B cell (primary cell): ENCODE measurements at regions not wholly inside any gene's neighbourhood (a gene's known extent, or its start where the extent isn't known, plus 50 kb on each side); places are given as distances from the start of the nearest gene placed in this dataset.
"Not testable (repeated sequence)": the region's sequence is repeated elsewhere in the genome, so short reads cannot be mapped to it uniquely, and the experiment has no call there.

Source experiments
- ATAC-seq: fragments of 200-7000 bp; cut with Tn5 transposase; one replicate; pipeline ENCODE4 v1.10.0; 2021; ENCODE audit warnings: low read depth, mild to moderate bottlenecking, moderate number of reproducible peaks, moderate library complexity
- CTCF ChIA-PET: fragments of 350-600 bp; sonication (Branson Sonifier 250); formaldehyde crosslinking; loops from one replicate; lab custom pipeline; 2021; ENCODE audit warnings: antibody characterized with exemption, inconsistent platforms; lab: Charles Lee
- POLR2A ChIA-PET: fragments of 350-600 bp; sonication (Branson Sonifier 250); formaldehyde crosslinking; loops from one replicate; lab custom pipeline; 2021; ENCODE audit warnings: antibody characterized with exemption; lab: Charles Lee
- DNase-seq: peaks from one replicate; pipeline ENCODE4 v3.0.0; 2013
- H2AFZ ChIP-seq: 2 replicates; pipeline ENCODE4 v1.6.1; 2012; ENCODE audit warnings: mild to moderate bottlenecking, low read depth, low read length; ENCODE audit not compliant: insufficient read depth, poor library complexity, severe bottlenecking
- H3K27ac ChIP-seq, 2 donors: 1 replicate in 1 of 2; 2 replicates in 1 of 2; pipeline ENCODE4 v1.5.1; 2012 to 2013; ENCODE audit warnings: low read length in 2 of 2, mild to moderate bottlenecking in 2 of 2, moderate library complexity in 1 of 2
- H3K27me3 ChIP-seq, 4 experiments: fragments of 200-600 bp in 1 of 4; sonication (generic) in 1 of 4; replicated peaks in 1 of 4; 1 replicate in 2 of 4; 2 replicates in 2 of 4; pipeline versions ENCODE4 v1.6.1 to v1.7.0; 2013 to 2016; ENCODE audit warnings: low read length in 3 of 4, mild to moderate bottlenecking in 2 of 4, mixed read lengths in 1 of 4, moderate library complexity in 1 of 4; ENCODE audit not compliant: insufficient read depth in 4 of 4, control insufficient read depth in 3 of 4; ENCODE audit errors: control extremely low read depth in 1 of 4
- H3K36me3 ChIP-seq, 2 experiments: replicated peaks in 1 of 2; 1 replicate in 1 of 2; 2 replicates in 1 of 2; pipeline versions ENCODE4 v1.6.1 to v1.7.1; 2013; ENCODE audit warnings: low read length in 1 of 2; ENCODE audit not compliant: insufficient read depth in 2 of 2, control insufficient read depth in 1 of 2; ENCODE audit errors: control extremely low read depth in 1 of 2, extremely low read depth in 1 of 2
- H3K4me1 ChIP-seq, 2 donors: fragments of 200-600 bp in 1 of 2; sonication (generic) in 1 of 2; 1 replicate in 1 of 2; 2 replicates in 1 of 2; pipeline versions ENCODE4 v1.5.1 to v1.6.1; 2013 to 2017; ENCODE audit warnings: low read length in 2 of 2; ENCODE audit not compliant: control insufficient read depth in 2 of 2, insufficient read depth in 2 of 2
- H3K4me2 ChIP-seq: replicated peaks from 2 replicates; pipeline ENCODE3; 2012; ENCODE audit warnings: mild to moderate bottlenecking, low read depth, low read length; ENCODE audit not compliant: poor library complexity, severe bottlenecking
- H3K4me3 ChIP-seq, 5 experiments: fragments of 200-600 bp in 1 of 5; sonication (generic) in 1 of 5; 1 replicate in 3 of 5; 2 replicates in 2 of 5; pipeline versions ENCODE4 v1.5.1 to v1.7.0; 2011 to 2016; ENCODE audit warnings: low read length in 4 of 5, mild to moderate bottlenecking in 4 of 5, low read depth in 2 of 5, control low read depth in 1 of 5, moderate library complexity in 1 of 5; ENCODE audit not compliant: insufficient read depth in 1 of 5; ENCODE audit errors: control extremely low read depth in 1 of 5, extremely low read depth in 1 of 5
- H3K79me2 ChIP-seq: fragments of 200-600 bp; sonication (generic); one replicate; pipeline ENCODE4 v1.6.0; 2016; ENCODE audit warnings: low read length; ENCODE audit not compliant: control insufficient read depth, insufficient read depth
- H3K9ac ChIP-seq: fragments of 200-600 bp; sonication (generic); 2 replicates; pipeline ENCODE4 v1.6.1; 2017; ENCODE audit warnings: mild to moderate bottlenecking, low read length, moderate library complexity
- H3K9me3 ChIP-seq, 3 donors: one replicate each; pipeline versions ENCODE4 v1.6.1 to v1.7.1; 2013; ENCODE audit warnings: low read length in 2 of 3; ENCODE audit not compliant: control insufficient read depth in 2 of 3, insufficient read depth in 1 of 3; ENCODE audit errors: control extremely low read depth in 1 of 3
- H4K20me1 ChIP-seq: 2 replicates; pipeline ENCODE4 v1.6.0; 2012; ENCODE audit warnings: mild to moderate bottlenecking, low read length; ENCODE audit not compliant: insufficient read depth, control insufficient read depth, poor library complexity, severe bottlenecking
- H3K27ac Mint-ChIP-seq: one replicate; pipeline ENCODE4 v1.8.0; 2021; ENCODE audit warnings: mixed read lengths
- H3K27me3 Mint-ChIP-seq: one replicate; pipeline ENCODE4 v1.8.0; 2021; ENCODE audit warnings: mixed read lengths
- H3K4me1 Mint-ChIP-seq: one replicate; pipeline ENCODE4 v1.8.0; 2021; ENCODE audit warnings: mixed read lengths
- H3K4me3 Mint-ChIP-seq: one replicate; pipeline ENCODE4 v1.8.0; 2021; ENCODE audit warnings: mixed read lengths
- H3K9me3 Mint-ChIP-seq: one replicate; pipeline ENCODE4 v1.8.0; 2022; ENCODE audit warnings: mixed read lengths; ENCODE audit not compliant: insufficient read depth
- EZH2 ChIP-seq: IDR thresholded peaks from 2 replicates; pipeline ENCODE4 v1.6.1; 2012; ENCODE audit warnings: borderline replicate concordance, low read depth, mild to moderate bottlenecking, moderate library complexity, low read length; ENCODE audit not compliant: insufficient read depth, poor library complexity, severe bottlenecking
- WGBS: methylation state at CpG from one replicate; pipeline ENCODE4 v1.1.5; 2013; ENCODE audit warnings: missing lambda C conversion rate; ENCODE audit not compliant: insufficient coverage; 5-methylcytosine and 5-hydroxymethylcytosine counted together
- intact Hi-C: fragments of 100-400 bp; cut with micrococcal nuclease; formaldehyde crosslinking; loops from one replicate; pipeline ENCODE4 v1.10.0; 2022
- TF ChIP-seq, protein P1 (sequence below): fragments of 200-600 bp; IDR thresholded peaks from one replicate; pipeline ENCODE4 v1.8.0; 2022; ENCODE audit warnings: antibody characterized with exemption, mild to moderate bottlenecking

GRCh38 chr10:9390516-9390915 is 1336.0 kb downstream of the GATA3 start:
- POLR2A ChIA-PET, result no interaction called here
- Histone ChIP-seq H3K9ac (no peak overlapping the region), H3K79me2 (no peaks in the 10 kb centered on the region), H3K27ac (no peak overlapping the region), H3K4me2 (no peak overlapping the region), H2AFZ (no peak overlapping the region), H3K36me3 (no peaks in the 10 kb centered on the region), H3K4me1 (no peaks in the 10 kb centered on the region), H3K27me3 (no peaks in the 10 kb centered on the region), H4K20me1 (no peaks in the 10 kb centered on the region), H3K9me3 (no peaks in the 10 kb centered on the region), H3K4me3 (no peak overlapping the region)
- intact Hi-C loops, result no loop called here
- H3K9me3 Mint-ChIP-seq, result no peaks in the 10 kb centered on the region
- H3K27me3 Mint-ChIP-seq, result no peaks in the 10 kb centered on the region
- no CpG with 5 or more reads among the region's 3 CpGs for WGBS
- no peak overlapping the region for H3K4me3 Mint-ChIP-seq
- CTCF ChIA-PET, result no interaction called here
- TF ChIP-seq, protein P1, sequence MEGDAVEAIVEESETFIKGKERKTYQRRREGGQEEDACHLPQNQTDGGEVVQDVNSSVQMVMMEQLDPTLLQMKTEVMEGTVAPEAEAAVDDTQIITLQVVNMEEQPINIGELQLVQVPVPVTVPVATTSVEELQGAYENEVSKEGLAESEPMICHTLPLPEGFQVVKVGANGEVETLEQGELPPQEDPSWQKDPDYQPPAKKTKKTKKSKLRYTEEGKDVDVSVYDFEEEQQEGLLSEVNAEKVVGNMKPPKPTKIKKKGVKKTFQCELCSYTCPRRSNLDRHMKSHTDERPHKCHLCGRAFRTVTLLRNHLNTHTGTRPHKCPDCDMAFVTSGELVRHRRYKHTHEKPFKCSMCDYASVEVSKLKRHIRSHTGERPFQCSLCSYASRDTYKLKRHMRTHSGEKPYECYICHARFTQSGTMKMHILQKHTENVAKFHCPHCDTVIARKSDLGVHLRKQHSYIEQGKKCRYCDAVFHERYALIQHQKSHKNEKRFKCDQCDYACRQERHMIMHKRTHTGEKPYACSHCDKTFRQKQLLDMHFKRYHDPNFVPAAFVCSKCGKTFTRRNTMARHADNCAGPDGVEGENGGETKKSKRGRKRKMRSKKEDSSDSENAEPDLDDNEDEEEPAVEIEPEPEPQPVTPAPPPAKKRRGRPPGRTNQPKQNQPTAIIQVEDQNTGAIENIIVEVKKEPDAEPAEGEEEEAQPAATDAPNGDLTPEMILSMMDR, result no peak
- no peak for TF ChIP-seq EZH2
- DNase-seq, result no peak
- H3K27ac Mint-ChIP-seq, result no peak overlapping the region
- no peak for ATAC-seq
- H3K4me1 Mint-ChIP-seq, result no peaks in the 10 kb centered on the region

DNA sequence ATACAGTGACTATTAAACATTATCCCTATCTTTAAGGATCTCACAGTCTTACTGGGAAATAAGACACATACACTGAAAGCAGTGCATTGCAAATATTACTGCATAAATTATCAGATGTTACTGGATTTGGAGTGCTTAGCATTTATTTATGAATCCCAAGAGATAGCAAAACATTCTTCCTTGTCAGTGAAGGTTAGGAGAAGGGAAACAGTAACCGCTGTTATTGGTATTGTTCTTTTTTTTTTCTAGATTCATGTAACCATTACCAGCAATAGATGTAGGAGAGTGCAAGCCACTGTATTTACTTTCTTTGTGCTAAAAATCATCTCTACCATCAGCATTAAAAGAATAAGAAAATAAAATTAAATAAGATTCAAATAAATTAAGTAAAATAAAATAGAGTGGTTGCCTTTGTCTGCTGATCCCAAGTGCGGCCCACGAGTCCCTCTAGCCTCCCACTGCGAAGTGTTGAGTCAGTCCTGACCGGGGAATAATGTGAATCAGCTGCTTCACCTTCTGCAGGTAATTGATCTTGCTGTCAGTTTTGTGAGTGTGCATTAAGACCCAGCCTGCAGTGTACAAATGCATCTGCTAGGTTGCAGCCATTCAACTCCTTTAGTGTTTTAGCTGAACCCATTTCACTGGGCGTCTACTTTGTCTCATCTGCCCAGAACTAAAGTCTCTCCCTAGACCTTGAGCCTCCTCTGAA is 1344.9 kb downstream of the GATA3 start:
- Mint-ChIP-seq H3K4me3 (no peak overlapping the region), H3K9me3 (no peaks in the 10 kb centered on the region), H3K4me1 (no peaks in the 10 kb centered on the region), H3K27ac (no peak overlapping the region), H3K27me3 (no peaks in the 10 kb centered on the region)
- Histone ChIP-seq H3K4me2 (no peak overlapping the region), H3K9me3 (no peaks in the 10 kb centered on the region), H3K4me3 (no peak overlapping the region), H3K9ac (no peak overlapping the region), H2AFZ (no peak overlapping the region), H3K36me3 (no peaks in the 10 kb centered on the region), H3K27me3 (no peaks in the 10 kb centered on the region), H3K27ac (no peak overlapping the region), H4K20me1 (no peaks in the 10 kb centered on the region), H3K79me2 (no peaks in the 10 kb centered on the region), H3K4me1 (no peaks in the 10 kb centered on the region)
- ChIA-PET POLR2A (no interaction called here), CTCF (no interaction called here)
- ATAC-seq (no peak), DNase-seq (no peak)
- no peak for TF ChIP-seq EZH2
- TF ChIP-seq, protein P1, result no peak
- 86% methylated on average over 1 of the region's 6 CpGs for WGBS
- intact Hi-C loops, result no loop called here

DNA sequence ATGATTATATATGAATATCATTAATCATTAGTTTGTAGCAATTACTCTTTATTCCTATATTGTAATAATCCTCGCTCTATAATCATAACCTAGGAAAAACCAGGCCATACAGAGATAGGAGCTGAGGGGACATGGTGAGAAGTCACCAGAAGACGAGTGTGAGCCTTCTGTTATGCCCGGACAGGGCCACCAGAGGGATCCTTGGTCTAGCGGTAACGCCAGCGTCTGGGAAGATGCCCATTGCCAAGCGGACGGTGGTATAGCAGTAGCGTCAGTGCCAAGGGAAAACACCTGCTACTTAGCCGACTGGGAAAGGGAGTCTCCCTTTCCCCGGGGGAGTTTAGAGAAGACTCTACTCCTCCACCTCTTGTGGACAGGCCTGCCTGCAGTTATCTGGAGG is 1347.6 kb downstream of the GATA3 start:
- H3K4me1 ChIP-seq, H3K79me2 ChIP-seq, H3K4me1 Mint-ChIP-seq, ATAC-seq, H3K9ac ChIP-seq, POLR2A ChIA-PET, H3K4me3 ChIP-seq, H3K27me3 Mint-ChIP-seq, H4K20me1 ChIP-seq, DNase-seq, H3K27me3 ChIP-seq, H2AFZ ChIP-seq, H3K27ac ChIP-seq, H3K9me3 Mint-ChIP-seq, H3K9me3 ChIP-seq, intact Hi-C loops, CTCF ChIA-PET, H3K4me2 ChIP-seq, H3K4me3 Mint-ChIP-seq, H3K36me3 ChIP-seq, H3K27ac Mint-ChIP-seq: not testable (repeated sequence)
- WGBS, result 94% methylated on average over 10 of the region's 11 CpGs
